HuH-7 (cell line): ENCODE measurements at regions not wholly inside any gene's neighbourhood (a gene's known extent, or its start where the extent isn't known, plus 50 kb on each side); places are given as distances from the start of the nearest gene placed in this dataset.
"Not testable (repeated sequence)": the region's sequence is repeated elsewhere in the genome, so short reads cannot be mapped to it uniquely, and the experiment has no call there.

ENCODE experiments used
- DNase-seq: peaks from one replicate; pipeline ENCODE4 v3.0.0; 2011; ENCODE audit warnings: low spot score

- no peak for DNase-seq
Measured at GRCh38 chr6:163738304-163738703, 323.8 kb downstream of the QKI start.

DNA sequence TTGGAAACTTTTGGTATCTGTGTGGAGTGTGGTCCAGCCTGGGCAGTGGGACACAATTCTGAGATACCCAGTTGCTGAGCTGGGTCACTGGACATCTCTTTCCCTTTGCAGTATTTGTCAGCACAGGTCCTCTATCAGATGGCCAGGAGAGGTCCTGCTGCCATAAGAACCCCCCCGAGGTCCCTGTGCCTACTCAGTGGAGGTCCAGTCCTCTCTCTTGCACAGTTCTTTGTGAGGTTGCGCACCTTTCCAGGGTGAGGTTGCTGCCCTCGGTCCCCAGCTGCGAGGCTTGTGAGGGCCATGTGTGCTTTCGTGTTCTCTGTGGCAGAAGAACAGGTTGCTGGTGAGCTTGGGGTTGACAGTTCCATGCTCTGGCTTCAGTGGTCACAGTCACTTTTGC, 320.6 kb downstream of the QKI start:
- no peak for DNase-seq

DNA sequence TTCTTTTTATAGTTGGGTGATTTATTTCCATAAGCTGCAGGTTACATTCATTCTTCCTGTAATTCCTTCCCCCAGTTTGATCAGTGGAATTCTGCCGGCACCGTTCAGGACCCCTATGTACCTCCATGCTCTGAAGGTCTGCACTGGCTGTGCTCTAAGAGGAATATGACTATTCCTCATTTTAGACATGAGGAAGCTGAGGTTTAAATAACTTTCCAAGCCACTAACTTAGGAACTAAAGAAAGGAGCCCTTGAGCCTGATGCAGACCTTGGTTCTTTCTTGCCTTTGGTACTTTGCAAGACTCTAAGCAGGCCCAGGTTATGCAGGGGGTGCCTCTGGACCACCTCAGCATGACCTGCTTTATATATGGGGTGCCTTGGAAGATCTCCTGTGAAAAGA, 318.5 kb downstream of the QKI start:
- no peak for DNase-seq

DNA sequence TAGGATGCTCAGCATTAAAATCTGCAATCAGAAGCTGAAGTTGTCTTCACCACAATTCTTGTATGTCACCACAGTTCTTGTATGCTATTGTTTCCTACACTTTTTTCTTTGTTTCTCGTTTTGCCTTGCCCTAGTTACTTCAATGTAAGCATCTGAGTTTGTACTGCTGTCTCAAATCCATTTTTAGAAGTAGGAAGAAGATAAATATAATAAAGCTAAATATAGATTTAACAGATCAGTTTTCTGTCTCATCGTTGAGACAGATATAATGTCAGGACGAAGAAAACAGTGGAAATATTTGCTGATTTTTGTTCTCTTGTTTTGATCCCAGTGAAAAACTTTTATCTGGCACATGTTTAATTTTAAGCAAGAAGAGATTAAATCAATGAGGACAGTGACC, 318.0 kb downstream of the QKI start:
- DNase-seq, result no peak

GRCh38 chr6:163732014-163732351, 317.5 kb downstream of the QKI start:
- DNase-seq, result not testable (repeated sequence)

GRCh38 chr6:163731215-163732013, 316.9 kb downstream of the QKI start:
- no peak for DNase-seq

DNA sequence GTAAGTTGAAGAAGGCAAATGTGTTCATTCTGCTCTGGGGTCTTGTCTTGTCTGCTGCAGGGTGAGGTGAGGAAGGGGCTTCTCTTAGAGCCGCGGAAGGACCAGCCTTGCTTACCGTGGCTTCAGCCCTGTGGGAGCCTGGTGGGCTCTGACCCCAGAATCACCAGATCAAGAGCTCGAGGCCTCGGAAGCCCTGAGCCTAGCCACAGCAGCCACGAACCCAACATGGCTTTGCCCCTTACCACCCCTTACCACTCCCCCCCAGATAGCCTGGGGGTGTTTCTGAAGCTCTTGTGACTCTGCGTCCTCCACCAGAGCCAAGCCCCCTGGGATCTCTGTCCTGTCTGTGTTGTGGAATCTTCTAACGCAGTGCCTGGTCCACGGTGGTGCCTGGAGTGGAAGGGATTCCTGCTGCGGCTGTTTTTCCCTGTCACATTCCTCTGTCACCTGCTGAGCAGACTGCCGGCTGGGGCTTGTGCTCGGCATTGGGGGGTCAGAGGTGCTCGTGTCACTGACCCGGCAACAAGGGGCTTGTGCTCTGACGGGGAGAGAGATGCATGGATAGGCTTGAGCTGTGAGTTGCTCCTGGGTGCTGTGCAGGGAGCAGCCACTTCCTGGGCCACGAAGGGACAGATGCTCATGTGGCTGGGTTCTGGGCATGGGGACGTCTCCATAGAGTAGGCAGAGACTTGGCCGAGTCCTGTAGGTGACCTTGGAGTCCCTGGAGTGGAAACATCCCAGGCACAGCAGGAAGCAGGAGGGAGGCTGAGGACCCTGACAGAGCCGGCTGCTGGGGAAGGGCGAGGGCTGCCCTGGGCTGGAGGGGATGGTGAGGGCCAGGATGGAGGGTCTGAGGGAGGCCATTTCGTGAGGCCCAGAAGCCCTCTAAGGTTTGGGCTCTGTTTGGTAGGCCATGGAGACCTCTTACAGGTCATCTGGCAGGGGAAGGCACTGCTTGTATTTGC, 316.0 kb downstream of the QKI start:
- DNase-seq, result no peak

- DNase-seq, result no peak
Measured at GRCh38 chr6:163729127-163729872, 314.8 kb downstream of the QKI start.

- no peak for DNase-seq
Measured at GRCh38 chr6:163728442-163729126, 314.1 kb downstream of the QKI start.

DNA sequence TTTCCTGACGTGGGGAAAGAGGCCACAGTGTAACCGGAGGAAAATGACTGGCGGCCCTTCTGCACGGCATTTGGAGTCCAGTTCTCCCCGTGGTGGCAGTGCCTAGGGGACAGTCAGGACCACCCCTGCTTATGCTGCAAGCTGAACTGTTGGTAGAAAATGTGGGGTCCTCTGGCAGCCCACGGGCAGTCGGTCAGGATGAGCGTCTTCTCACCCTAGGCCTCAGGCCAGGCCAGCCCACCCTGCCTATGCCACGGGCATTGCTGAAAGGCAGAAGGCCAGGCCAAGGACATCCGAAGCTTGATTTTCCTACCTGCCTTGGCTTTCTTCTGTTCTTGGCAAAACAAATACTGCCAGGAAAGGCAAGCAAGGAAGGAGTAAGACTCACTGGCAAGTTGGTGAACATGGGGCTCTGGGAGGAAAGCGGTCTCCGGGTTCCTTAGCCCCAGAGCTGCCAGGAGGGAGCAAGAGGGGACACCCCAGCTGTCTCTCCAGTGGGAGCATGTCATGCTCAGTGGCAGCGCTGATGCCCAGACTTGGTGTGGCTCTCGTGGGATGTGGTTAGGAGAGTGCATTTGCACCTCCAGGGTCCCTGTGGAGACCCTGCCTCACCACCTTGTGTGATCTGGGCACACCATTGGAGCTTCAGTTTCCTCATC, 311.6 kb downstream of the QKI start:
- no peak for DNase-seq

DNA sequence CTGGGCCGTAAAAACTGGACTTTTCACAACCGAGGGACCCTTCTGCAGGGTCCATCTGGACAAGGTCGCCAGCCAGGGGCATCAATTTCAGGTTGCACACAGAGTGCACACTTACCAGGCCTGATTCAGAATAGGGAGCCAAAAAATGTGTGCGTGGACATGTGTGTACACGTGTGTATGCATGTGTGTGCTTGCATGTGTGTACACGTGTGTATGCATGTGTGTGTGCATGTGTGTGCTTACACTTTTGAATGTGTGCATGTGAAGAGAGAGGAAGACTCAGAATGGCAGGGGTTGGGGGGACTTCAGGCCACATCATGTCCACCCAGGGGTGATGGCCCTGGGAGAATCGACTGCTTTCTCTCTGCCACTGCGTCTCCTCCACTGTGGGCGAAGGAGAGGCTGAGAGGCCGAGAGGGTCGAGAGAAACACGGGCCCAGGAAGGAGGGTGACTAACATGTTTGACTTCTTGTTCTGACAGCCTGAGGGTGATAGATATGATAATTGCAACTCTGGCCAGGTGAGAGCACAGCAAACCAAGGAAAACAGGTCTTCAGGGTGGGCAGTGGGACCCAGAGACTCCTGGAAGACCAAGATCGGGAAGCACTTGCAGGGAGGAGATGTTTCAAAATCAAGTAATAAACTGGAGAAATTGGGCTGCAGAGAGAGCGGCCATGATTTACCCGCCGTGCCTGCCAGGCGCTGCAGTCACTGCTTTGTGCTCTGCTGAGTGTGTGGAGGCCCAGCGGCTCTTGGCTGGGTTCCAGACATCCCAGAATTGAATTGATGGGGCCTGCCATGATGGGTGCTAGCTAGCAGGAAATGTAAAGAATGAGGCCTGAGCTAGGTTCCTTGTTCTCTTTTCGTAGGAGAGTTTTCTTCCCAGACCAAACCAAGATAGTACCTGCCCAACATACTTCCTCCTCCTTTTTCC, 310.8 kb downstream of the QKI start:
- no peak for DNase-seq

- DNase-seq, result no peak
Measured at GRCh38 chr6:163724196-163724595, 309.7 kb downstream of the QKI start.

DNA sequence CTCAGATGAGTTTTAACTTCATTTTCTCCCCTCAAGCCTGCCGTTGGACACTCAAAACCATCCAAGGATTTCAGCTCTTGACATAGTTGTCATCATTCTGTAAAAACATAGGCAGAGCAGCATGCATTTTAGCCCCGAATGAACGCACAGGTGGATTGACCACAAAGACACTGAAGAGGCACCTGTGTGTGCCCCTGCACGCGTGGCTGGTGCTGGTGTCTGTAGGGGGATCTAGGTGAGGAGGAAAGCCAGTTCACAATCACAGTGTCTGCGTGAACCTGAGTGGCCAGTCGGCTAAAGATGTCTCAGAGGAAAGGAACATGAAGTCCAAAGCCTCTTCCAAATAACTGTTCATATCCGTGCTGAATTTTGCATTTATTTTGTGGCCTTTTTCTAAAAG, 309.2 kb downstream of the QKI start:
- no peak for DNase-seq

DNA sequence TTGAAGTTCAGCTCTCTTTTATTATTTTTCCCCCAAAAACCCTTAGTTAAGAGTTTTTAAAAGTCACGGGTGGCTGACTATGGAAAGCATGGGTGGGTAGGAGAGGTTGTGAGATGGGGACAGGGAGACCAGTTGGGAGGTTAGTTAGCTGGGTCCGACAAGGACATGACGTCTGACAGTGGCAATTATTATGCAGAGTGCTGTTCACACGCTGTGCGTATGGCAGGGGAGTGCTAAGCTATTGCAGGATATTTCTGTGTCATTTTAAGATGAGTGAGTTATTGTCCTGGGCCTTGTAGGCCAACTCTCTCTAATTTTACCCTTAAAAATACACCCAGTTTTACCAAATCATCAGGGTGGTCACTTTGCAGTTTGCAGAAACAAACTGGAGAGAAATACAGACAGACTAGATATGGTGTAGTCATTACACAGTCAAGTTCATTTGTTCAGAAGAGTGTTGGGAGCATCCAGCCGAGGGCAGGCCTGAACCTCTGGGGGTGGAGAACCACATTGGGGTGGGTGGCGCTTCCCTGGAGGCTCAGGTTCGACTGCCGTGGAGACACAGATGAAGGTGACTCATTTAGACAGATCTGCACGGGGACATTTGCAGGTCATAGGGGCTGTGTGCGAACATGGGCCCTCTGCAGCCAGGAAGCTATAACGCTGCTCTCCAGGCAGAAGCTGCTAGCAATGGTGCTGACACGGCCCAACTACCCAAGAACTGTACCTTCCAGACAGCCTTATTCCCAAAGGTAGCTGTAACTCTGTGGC, 307.6 kb downstream of the QKI start:
- no peak for DNase-seq

DNA sequence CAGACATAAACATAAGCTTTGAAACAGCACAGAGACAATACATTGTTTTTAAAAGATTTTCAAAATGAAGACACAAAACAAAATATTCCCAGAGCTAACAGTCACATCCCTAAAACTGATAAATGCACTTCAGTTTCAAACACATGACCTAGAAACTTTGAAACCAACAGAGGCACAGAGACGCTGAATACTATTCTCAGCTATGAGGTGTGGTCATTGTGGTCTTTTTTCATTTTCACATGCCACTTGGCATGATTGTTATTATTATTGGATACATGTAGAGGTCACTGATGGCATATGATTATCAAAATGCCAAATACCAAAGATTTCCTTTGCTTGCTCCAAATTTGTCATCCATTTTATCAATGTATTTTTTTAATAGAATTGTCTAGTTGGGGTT, 306.9 kb downstream of the QKI start:
- no peak for DNase-seq

- DNase-seq, result no peak
Measured at GRCh38 chr6:163720460-163721235, 306.1 kb downstream of the QKI start.

- no peak for DNase-seq
Measured at GRCh38 chr6:163720005-163720404, 305.5 kb downstream of the QKI start.

DNA sequence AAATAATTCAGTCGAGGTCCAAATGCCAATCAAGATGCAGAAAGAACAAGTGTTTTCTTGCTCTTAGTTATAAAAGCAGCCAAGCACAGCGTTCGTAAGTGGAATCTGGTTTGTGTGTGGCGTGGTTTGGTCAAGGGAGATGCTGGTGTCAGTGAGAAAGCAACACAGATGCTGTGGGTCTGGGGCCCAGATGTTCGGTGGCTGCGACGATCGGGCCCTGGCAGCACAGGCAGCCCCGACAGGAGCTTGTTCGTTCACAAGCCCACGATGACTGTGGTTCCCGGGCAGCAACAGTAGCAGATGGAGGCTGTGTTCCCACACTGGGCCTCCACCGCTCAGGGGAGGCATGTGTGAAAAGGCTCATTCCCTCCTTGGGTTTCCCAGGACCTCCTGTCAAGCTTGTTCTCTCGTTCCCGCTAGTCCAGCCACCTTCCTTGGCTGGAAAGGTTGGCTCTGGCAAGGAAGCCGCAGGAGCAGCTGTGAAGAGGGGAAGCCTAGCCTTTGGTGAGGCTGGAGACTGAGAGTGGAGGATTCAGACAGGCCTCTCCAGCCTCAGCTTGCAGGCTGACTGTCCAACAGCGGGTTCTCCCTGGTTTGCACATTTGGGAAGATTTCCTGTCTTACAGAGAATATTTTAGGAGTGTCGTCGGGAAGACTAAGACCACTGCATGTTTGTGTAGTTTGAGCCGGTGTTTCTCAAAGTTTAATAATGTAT, 304.7 kb downstream of the QKI start:
- DNase-seq, result no peak
